ENCODE measurements at regions not wholly inside any gene's neighbourhood (a gene's known extent, or its start where the extent isn't known, plus 50 kb on each side); places are given as distances from the start of the nearest gene placed in this dataset.

DNA sequence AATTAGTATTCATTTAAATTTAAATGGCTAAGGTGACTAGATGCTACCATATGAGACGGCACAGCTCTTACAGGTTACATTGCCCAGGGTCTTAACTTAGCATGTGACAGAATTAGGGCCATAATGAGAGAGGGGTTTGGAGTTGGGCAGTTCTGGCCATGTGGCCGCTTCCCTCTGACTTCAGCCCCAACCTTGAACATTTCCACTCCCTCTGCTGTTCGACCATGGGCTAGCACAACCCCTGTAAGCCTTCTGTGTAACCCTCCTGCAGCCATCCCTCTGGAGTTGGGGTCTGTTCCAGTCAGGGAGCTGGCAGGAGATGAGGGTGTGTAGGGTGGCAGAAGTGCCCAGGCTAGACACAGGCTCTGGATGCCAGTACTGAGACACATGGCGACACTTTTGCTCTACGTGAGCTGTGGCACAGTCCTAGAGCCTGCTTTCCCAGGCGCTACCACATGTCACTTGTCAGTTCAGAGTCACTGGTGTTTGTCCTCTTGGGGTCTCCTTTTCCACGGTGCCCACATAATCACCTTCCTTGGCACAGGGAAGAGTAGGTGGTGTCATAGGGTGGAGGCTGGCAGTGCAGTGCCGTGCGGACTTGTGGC is 128.7 kb upstream of the PITX1 start:
- ChIA-PET CTCF (no interaction called here), POLR2A (no interaction called here)
- Mint-ChIP-seq H3K27ac (no peak overlapping the region), H3K36me3 (ENCODE audit: low read depth) (no peaks in the 10 kb centered on the region), H3K9me3 (peaks cover 9% of the 10 kb centered on the region), H3K27me3 (peaks cover 51% of the 10 kb centered on the region), H3K4me3 (no peak overlapping the region), H3K4me1 (no peaks in the 10 kb centered on the region)
- DNase-seq, result no peak

DNA sequence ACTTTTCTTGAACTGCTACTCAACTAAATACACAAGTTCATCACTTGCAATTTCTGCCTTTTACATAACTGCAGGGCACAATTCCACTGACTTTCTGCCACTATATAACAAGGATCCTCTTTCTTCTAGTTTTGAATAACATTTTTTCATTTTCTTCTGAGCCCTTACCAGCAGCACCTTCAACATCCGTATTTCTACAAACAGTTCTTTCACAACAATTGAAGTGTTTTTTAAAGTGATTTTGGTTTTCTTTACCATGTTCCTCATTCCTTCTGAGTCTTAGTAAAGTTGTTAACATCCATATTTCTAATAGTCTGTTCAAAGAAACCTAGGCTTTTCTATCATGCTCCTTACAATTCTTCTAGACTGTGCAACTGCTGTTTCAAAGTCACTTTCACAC is 127.2 kb upstream of the PITX1 start:
- H3K4me3 Mint-ChIP-seq, result no peak overlapping the region

DNA sequence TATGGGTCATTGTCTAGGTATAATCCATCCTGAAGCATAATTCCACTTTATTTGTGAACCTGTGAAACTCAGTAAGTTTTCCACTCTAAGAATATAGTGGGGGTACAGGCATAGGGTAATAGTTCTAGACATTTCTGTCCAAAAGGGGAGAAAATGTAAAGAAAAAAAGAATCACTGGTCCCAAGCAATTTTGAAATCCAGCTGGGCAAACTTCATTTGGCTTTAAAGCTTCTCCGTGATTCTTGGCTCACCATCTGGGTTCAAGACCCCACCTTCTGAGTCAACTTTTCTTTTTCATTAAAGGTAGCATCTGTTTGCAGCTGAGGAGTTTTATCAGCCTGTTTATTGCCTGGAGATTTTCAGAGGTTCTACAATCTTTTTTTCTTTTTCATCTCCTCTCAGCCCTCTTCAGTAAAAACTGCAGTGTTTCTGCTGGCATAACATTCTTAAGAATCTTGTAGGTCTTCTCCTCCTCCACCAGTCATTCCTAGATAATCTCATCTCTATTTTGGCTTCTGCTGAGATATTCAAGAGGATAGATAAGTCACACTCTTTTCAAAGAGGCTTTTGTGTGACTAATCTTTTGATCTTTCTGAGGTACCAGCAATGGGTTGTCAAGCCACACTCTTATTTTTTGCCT is 126.1 kb upstream of the PITX1 start:
- ChIA-PET CTCF (no interaction called here), POLR2A (no interaction called here)
- Mint-ChIP-seq H3K27me3 (peaks cover 34% of the 10 kb centered on the region), H3K4me1 (no peaks in the 10 kb centered on the region), H3K27ac (no peak overlapping the region), H3K9me3 (peaks cover 12% of the 10 kb centered on the region), H3K4me3 (no peak overlapping the region), H3K36me3 (ENCODE audit: low read depth) (no peaks in the 10 kb centered on the region)
- DNase-seq, result no peak

More for the DNA sequence above, 127.2 kb upstream of the PITX1 start:
- Mint-ChIP-seq H3K27ac (no peak overlapping the region), H3K27me3 (peaks cover 41% of the 10 kb centered on the region), H3K9me3 (peaks cover 12% of the 10 kb centered on the region), H3K4me1 (no peaks in the 10 kb centered on the region), H3K36me3 (ENCODE audit: low read depth) (no peaks in the 10 kb centered on the region)
- POLR2A ChIA-PET, result no interaction called here
- no peak for DNase-seq
- CTCF ChIA-PET, result no interaction called here

DNA sequence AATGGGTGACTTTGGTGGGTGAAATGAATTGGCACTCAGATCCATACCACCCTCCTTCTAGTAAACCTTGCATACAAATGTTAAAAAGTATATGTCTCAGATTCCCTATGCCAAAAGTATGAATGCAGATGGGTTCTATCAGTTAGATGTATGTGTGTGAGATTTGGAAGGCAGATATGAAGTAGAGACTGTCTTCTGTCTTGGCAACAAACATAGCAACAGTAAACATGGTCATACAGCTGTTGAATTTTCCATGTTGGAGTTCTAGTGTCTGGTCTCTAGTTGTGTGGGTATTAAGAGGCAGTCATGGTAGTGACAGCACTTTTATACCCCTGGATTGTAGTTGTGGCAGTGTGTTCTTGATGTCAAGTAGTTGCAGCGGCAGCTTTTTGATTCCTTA is 125.6 kb upstream of the PITX1 start:
- no peak for DNase-seq
- no peaks in the 10 kb centered on the region for H3K4me1 Mint-ChIP-seq
- no peak overlapping the region for H3K4me3 Mint-ChIP-seq
- ChIA-PET POLR2A (no interaction called here), CTCF (no interaction called here)
- no peak overlapping the region for H3K27ac Mint-ChIP-seq
- peaks cover 33% of the 10 kb centered on the region for H3K27me3 Mint-ChIP-seq
- no peaks in the 10 kb centered on the region for H3K36me3 Mint-ChIP-seq (ENCODE audit: low read depth)
- peaks cover 12% of the 10 kb centered on the region for H3K9me3 Mint-ChIP-seq

DNA sequence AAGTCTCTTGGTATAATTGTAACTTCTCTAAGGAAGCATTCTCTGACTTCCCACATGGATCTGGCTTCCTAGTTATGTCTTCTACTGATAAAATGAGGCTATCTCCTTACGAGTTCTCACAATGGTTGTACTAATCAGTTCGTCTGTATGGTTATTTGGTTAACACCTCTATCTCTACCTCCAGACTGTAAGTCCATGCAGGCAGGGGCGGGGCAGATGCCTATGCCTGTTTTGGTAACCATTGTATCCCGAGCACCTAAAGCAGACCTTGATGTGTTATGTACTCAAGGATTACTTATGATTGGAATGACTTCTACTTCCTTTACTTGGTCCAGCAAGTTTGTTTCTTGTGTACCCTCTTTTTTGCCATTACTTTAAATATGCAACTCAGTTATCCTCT is 125.0 kb upstream of the PITX1 start:
- H3K27ac Mint-ChIP-seq, result no peak overlapping the region
- H3K9me3 Mint-ChIP-seq, result peaks cover 12% of the 10 kb centered on the region
- H3K4me3 Mint-ChIP-seq, result no peak overlapping the region
- CTCF ChIA-PET, result no interaction called here
- no peaks in the 10 kb centered on the region for H3K4me1 Mint-ChIP-seq
- H3K36me3 Mint-ChIP-seq (ENCODE audit: low read depth), result no peaks in the 10 kb centered on the region
- POLR2A ChIA-PET, result no interaction called here
- DNase-seq, result no peak
- H3K27me3 Mint-ChIP-seq, result peaks cover 31% of the 10 kb centered on the region

DNA sequence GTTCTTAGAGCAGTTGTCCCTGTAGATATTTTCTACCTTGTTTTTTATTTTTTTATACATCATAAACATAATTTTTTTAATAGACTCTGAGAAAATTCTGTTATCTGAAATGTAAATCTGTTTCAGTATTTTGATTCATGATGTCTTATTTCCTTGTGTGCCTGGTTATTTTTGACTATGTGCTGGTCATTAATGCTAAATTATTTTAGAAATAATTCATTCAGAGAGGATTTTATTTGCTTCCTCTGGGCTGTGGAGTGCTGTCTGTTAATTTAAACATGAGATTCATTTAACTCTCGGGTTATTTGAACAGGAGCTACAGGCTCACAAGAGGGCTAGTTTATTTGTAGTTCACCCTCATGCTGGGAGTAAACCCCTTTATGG is 124.3 kb upstream of the PITX1 start:
- ChIA-PET CTCF (no interaction called here), POLR2A (no interaction called here)
- H3K36me3 Mint-ChIP-seq (ENCODE audit: low read depth), result no peaks in the 10 kb centered on the region
- DNase-seq, result no peak
- H3K27me3 Mint-ChIP-seq, result peaks cover 26% of the 10 kb centered on the region
- no peak overlapping the region for H3K4me3 Mint-ChIP-seq
- H3K4me1 Mint-ChIP-seq, result no peaks in the 10 kb centered on the region
- H3K27ac Mint-ChIP-seq, result no peak overlapping the region
- peaks cover 12% of the 10 kb centered on the region for H3K9me3 Mint-ChIP-seq

DNA sequence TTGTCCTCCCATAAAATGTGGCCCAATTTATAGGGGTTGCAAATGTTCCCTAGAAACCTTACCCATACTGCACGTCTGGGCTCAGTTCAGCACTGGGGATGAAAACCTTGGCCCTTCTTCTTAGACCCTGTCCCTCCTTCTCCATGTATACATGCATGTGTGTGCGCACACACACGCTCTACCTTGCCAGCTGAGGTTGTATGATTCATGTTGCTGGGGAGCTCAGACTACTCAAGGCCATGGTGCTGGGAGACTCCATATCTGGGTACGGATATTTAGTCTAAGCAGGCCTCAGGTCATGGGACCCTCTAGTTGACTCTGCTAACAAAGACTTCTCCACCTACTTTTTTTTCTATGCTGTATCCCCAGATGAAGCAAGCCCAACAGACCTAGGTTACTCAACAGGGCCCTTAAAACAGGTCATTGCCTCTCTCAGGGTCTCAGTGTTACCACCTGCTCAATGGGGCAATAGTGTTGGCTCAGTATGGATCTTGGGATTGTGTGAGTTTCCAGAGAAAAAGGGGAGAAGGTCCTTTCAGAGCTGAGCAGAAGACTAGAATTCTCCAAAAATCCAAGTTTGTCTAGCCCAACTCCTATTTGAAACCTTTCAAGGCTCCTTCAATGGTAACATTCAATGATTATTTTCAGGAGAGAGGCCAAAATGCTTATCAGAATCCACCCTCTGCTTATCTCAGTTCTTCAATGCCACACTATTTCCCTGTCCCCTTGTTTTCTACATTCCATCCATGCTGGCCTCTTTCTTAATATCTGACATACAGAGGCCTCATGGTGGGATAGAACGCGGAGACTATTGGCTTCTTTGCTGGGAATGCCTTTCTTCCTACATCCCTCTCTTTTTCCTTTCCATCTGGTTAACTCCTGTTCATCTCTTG is 123.6 kb upstream of the PITX1 start:
- Mint-ChIP-seq H3K36me3 (ENCODE audit: low read depth) (no peaks in the 10 kb centered on the region), H3K27me3 (peaks cover 26% of the 10 kb centered on the region), H3K27ac (no peak overlapping the region), H3K4me3 (no peak overlapping the region), H3K9me3 (peaks cover 12% of the 10 kb centered on the region), H3K4me1 (no peaks in the 10 kb centered on the region)
- CTCF ChIA-PET, result no interaction called here
- POLR2A ChIA-PET, result no interaction called here
- DNase-seq, result no peak

DNA sequence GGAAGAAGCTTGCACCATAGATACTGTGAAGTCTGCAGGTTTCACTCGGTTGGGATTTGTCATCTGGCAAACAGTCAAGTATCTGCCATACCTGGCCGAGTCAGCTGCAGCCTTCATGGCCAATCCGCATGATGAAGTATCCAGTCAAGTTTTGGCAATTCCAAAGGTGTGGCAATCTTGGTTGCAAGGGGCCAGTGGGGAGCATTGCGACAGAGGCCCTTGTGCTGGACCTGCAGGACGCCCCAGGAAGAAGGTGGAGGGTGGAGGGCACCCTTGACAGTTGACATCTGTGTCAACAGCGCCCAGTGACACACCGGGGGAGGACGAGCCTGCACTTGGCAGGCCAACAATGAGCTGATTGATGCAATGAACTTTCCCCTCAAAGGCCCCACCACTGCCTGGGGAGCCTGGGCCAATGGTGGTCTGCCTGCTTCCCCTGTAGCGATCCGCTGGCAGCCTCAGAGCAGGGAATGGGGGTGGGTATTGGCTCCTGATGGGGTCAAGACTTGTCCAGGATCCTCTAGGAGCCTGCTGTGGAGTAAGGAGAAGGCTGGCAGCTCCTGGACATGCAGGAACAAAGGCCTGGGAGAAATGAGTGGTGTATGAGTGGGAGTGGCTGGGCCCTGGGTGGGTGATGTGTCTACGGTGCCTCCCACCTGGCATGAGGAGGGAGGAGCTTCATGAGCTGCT is 122.8 kb upstream of the PITX1 start:
- ChIA-PET POLR2A (no interaction called here), CTCF (interaction anchor here (0.6 kb wide), 1 partner anchor 12 kb away, joined by 4 read pairs; no protein-coding TSS in a partner anchor)
- no peaks in the 10 kb centered on the region for H3K4me1 Mint-ChIP-seq
- no peaks in the 10 kb centered on the region for H3K36me3 Mint-ChIP-seq (ENCODE audit: low read depth)
- H3K27ac Mint-ChIP-seq, result no peak overlapping the region
- no peak overlapping the region for H3K4me3 Mint-ChIP-seq
- DNase-seq, result no peak
- peaks cover 26% of the 10 kb centered on the region for H3K27me3 Mint-ChIP-seq
- H3K9me3 Mint-ChIP-seq, result peaks cover 12% of the 10 kb centered on the region

DNA sequence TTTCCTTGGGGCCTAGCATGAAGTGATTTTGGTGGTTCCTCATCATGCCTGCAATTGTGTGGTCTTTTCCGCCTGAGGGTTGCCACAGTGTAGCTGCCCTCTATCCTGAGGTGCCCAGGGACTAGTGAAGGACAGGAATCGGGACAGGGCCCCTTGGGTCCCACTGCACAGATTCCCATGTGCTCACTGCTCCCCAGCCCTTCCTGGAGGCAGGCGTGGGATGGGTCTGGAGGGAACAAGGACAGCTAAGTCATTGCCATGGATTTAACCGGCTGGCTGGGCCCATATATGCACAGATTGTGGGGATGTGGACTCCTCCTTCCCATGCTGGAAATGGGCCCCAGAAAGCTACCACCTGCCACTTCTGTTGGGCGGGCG is 122.3 kb upstream of the PITX1 start:
- H3K4me3 Mint-ChIP-seq, result no peak overlapping the region
- ChIA-PET POLR2A (no interaction called here), CTCF (interaction anchor here (0.6 kb wide), 1 partner anchor 11 kb away, joined by 4 read pairs; no protein-coding TSS in a partner anchor)
- no peaks in the 10 kb centered on the region for H3K4me1 Mint-ChIP-seq
- H3K36me3 Mint-ChIP-seq (ENCODE audit: low read depth), result no peaks in the 10 kb centered on the region
- peaks cover 23% of the 10 kb centered on the region for H3K27me3 Mint-ChIP-seq
- H3K27ac Mint-ChIP-seq, result no peak overlapping the region
- H3K9me3 Mint-ChIP-seq, result peaks cover 10% of the 10 kb centered on the region
- DNase-seq, result no peak

DNA sequence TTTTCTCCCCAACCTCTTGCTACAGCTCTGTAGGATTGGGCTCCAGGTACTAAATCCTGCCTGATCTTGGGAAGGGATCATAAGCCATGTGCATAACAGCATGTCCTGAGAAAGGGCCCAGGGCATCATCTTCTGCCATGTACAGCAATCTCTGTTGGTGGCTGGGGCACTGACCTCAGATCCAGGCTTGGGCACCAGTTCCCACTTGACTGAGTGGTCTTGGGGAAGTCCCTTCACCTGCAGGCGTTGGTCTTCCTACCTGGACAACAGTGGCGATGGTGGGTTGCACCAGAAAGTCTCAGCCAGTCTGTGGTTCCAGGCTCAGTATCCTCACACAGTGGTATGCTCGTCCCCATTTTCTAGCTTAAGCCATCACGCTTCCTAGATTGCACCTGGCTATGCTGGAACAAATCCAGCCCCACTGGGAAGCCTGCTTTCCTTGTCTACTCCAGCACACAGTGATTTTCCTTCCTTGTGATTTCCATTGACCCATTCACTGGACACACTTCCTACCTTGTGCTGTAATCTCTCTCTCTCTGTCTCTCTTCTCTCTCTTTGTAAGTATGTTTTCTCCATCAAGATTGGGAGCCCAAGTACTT is 121.7 kb upstream of the PITX1 start:
- Mint-ChIP-seq H3K4me1 (no peaks in the 10 kb centered on the region), H3K9me3 (peaks cover 10% of the 10 kb centered on the region), H3K27me3 (peaks cover 17% of the 10 kb centered on the region), H3K27ac (no peak overlapping the region), H3K4me3 (no peak overlapping the region), H3K36me3 (ENCODE audit: low read depth) (no peaks in the 10 kb centered on the region)
- DNase-seq, result no peak
- ChIA-PET POLR2A (no interaction called here), CTCF (no interaction called here)

DNA sequence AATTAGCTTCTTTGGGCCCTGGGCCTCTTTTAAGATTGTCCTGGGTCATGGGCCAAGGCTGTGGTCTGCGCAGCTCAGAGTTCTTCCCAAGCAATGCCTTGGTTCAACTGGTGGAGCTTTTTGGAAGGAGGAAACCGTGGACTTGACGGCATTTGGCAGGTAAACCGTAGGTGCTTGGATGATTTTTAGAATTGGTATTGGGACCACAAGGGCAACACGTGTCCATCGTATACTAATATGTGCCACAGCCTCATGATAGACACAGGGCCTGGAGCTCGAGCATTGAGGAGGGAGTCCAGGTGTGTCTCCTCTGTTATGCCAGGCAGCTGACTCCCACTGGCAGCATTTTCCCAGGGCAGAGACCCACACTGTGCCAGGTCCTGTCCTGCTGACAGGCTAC is 120.9 kb upstream of the PITX1 start:
- Mint-ChIP-seq H3K9me3 (peaks cover 10% of the 10 kb centered on the region), H3K27me3 (peaks cover 11% of the 10 kb centered on the region), H3K36me3 (ENCODE audit: low read depth) (no peaks in the 10 kb centered on the region), H3K4me1 (no peaks in the 10 kb centered on the region), H3K4me3 (no peak overlapping the region), H3K27ac (no peak overlapping the region)
- no peak for DNase-seq
- ChIA-PET CTCF (no interaction called here), POLR2A (no interaction called here)

DNA sequence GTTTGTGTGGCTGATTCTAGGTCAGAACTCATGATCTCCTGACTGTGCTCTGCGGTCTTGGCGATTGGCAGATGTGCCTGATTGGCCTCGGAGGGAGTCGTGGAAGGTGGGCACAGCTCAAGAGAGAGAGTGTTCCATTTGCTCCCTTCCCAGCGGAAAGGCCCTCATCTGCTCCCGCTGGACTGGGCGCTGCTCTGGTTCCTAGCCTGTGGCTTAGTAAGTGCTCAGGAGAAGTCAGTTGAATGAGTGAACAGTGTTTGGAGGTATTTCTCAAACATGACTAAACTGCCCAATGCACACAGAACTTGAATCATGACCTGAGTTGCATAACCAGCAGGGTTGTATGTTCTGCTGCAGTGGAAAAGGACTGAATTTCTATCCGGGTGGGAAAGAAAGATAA is 120.2 kb upstream of the PITX1 start:
- H3K9me3 Mint-ChIP-seq, result peaks cover 7% of the 10 kb centered on the region
- no peak for DNase-seq
- no peak overlapping the region for H3K27ac Mint-ChIP-seq
- H3K27me3 Mint-ChIP-seq, result peaks cover 6% of the 10 kb centered on the region
- ChIA-PET CTCF (interaction anchor here (0.6 kb wide), 1 partner anchor 349 kb away, joined by 5 read pairs; no protein-coding TSS in a partner anchor), POLR2A (no interaction called here)
- H3K4me1 Mint-ChIP-seq, result no peaks in the 10 kb centered on the region
- no peak overlapping the region for H3K4me3 Mint-ChIP-seq
- H3K36me3 Mint-ChIP-seq (ENCODE audit: low read depth), result no peaks in the 10 kb centered on the region

DNA sequence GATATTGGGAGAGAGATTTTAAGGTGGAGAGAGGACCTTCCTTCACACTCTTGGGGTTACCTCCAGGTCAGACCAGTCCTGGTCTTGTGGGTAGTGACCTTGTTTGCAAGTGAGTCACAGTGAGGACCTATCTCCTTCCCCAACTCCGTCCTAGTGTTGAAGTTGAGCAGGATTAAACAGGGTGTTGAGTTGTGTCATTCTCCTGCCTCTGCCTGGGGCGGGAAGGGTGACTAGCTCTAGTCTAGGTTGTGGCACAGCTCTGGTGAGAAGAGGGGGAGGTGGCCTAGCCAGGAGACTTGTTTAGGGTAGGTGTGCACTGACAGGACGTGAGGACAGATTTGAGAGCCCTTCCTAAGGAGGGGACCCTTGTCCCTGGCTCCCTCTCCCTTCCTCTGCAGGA is 119.6 kb upstream of the PITX1 start:
- no peak overlapping the region for H3K27ac Mint-ChIP-seq
- peaks cover 4% of the 10 kb centered on the region for H3K9me3 Mint-ChIP-seq
- no peak overlapping the region for H3K4me3 Mint-ChIP-seq
- H3K4me1 Mint-ChIP-seq, result no peaks in the 10 kb centered on the region
- ChIA-PET CTCF (interaction anchor here (0.6 kb wide), 1 partner anchor 349 kb away, joined by 5 read pairs; no protein-coding TSS in a partner anchor), POLR2A (no interaction called here)
- peaks cover 2% of the 10 kb centered on the region for H3K27me3 Mint-ChIP-seq
- H3K36me3 Mint-ChIP-seq (ENCODE audit: low read depth), result no peaks in the 10 kb centered on the region
- DNase-seq, result no peak
